Activated B cell treated with CpG ODN at 0.5 μM for 24 hours (primary cell): ENCODE measurements at regions not wholly inside any gene's neighbourhood (a gene's known extent, or its start where the extent isn't known, plus 50 kb on each side); places are given as distances from the start of the nearest gene placed in this dataset.

Source experiments
- ATAC-seq: fragments of 200-7000 bp; cut with Tn5 transposase; one replicate; pipeline ENCODE4 v1.10.0; 2021; ENCODE audit warnings: low read depth, mild to moderate bottlenecking, moderate library complexity
- CTCF ChIA-PET: fragments of 350-600 bp; sonication (Branson Sonifier 250); formaldehyde crosslinking; loops from one replicate; lab custom pipeline; 2021; ENCODE audit warnings: antibody characterized with exemption; lab: Charles Lee
- POLR2A ChIA-PET: fragments of 350-600 bp; sonication (Branson Sonifier 250); formaldehyde crosslinking; loops from one replicate; lab custom pipeline; 2021; ENCODE audit warnings: antibody characterized with exemption; lab: Charles Lee
- DNase-seq: peaks from one replicate; pipeline ENCODE4 v3.0.0; 2022
- H3K27ac Mint-ChIP-seq: one replicate; pipeline ENCODE4 v1.8.0; 2020; ENCODE audit warnings: mixed read lengths
- H3K27me3 Mint-ChIP-seq: one replicate; pipeline ENCODE4 v1.8.0; 2021; ENCODE audit warnings: mixed read lengths
- H3K36me3 Mint-ChIP-seq: one replicate; pipeline ENCODE4 v1.8.0; 2021; ENCODE audit warnings: low read depth, mixed read lengths
- H3K4me1 Mint-ChIP-seq: one replicate; pipeline ENCODE4 v1.8.0; 2021; ENCODE audit warnings: mixed read lengths
- H3K4me3 Mint-ChIP-seq: one replicate; pipeline ENCODE4 v1.8.0; 2020; ENCODE audit warnings: mild to moderate bottlenecking, mixed read lengths
- H3K9me3 Mint-ChIP-seq: one replicate; pipeline ENCODE4 v1.8.0; 2020; ENCODE audit warnings: mixed read lengths
- CTCF ChIP-seq: fragments of 200-600 bp; IDR thresholded peaks from one replicate; pipeline ENCODE4 v1.8.0; 2022; ENCODE audit warnings: antibody characterized with exemption, mild to moderate bottlenecking
- intact Hi-C: fragments of 100-400 bp; cut with micrococcal nuclease; formaldehyde crosslinking; loops from one replicate; pipeline ENCODE4 v1.15.1; 2024

- TF ChIP-seq CTCF, result no peak
- Mint-ChIP-seq H3K4me1 (peaks cover 3% of the 10 kb centered on the region), H3K27ac (no peak overlapping the region), H3K9me3 (no peaks in the 10 kb centered on the region), H3K4me3 (no peak overlapping the region), H3K36me3 (no peaks in the 10 kb centered on the region), H3K27me3 (no peaks in the 10 kb centered on the region)
- ChIA-PET CTCF (interaction anchor here (0.6 kb wide), 1 partner anchor 1219 kb away, joined by 5 read pairs; no protein-coding TSS in a partner anchor), POLR2A (no interaction called here)
- no peak for DNase-seq
- no peak for ATAC-seq
- intact Hi-C loops, result no loop called here
These were observed 460.2 kb upstream of the UBE2E3 start for GRCh38 chr2:180520206-180520605.

- ChIA-PET CTCF (interaction anchor here (0.6 kb wide), 1 partner anchor 1220 kb away, joined by 5 read pairs; no protein-coding TSS in a partner anchor), POLR2A (no interaction called here)
- TF ChIP-seq CTCF, result no peak
- no peak for ATAC-seq
- Mint-ChIP-seq H3K4me1 (peaks cover 3% of the 10 kb centered on the region), H3K27ac (no peak overlapping the region), H3K4me3 (no peak overlapping the region), H3K27me3 (no peaks in the 10 kb centered on the region), H3K9me3 (no peaks in the 10 kb centered on the region), H3K36me3 (no peaks in the 10 kb centered on the region)
- intact Hi-C loops, result no loop called here
- no peak for DNase-seq
These were observed 461.1 kb upstream of the UBE2E3 start for GRCh38 chr2:180519276-180519675.

- ChIA-PET POLR2A (no interaction called here), CTCF (no interaction called here)
- TF ChIP-seq CTCF, result no peak
- no peak for DNase-seq
- Mint-ChIP-seq H3K27me3 (no peaks in the 10 kb centered on the region), H3K4me1 (peaks cover 3% of the 10 kb centered on the region), H3K36me3 (no peaks in the 10 kb centered on the region), H3K4me3 (no peak overlapping the region), H3K27ac (no peak overlapping the region), H3K9me3 (no peaks in the 10 kb centered on the region)
- no peak for ATAC-seq
- intact Hi-C loops, result no loop called here
These were observed 464.2 kb upstream of the UBE2E3 start for GRCh38 chr2:180516232-180516631.

GRCh38 chr2:180513389-180513788 is 467.0 kb upstream of the UBE2E3 start:
- ATAC-seq (no peak), DNase-seq (no peak)
- Mint-ChIP-seq H3K4me3 (no peak overlapping the region), H3K36me3 (no peaks in the 10 kb centered on the region), H3K27ac (no peak overlapping the region), H3K27me3 (no peaks in the 10 kb centered on the region), H3K4me1 (peaks cover 3% of the 10 kb centered on the region), H3K9me3 (no peaks in the 10 kb centered on the region)
- intact Hi-C loops, result no loop called here
- no peak for TF ChIP-seq CTCF
- CTCF ChIA-PET, result no interaction called here
- POLR2A ChIA-PET, result no interaction called here

GRCh38 chr2:180508458-180508857 is 471.9 kb upstream of the UBE2E3 start:
- H3K4me3 Mint-ChIP-seq, result no peak overlapping the region
- POLR2A ChIA-PET, result no interaction called here
- CTCF ChIA-PET, result no interaction called here

More at GRCh38 chr2:180508458-180508857, 471.9 kb upstream of the UBE2E3 start:
- Mint-ChIP-seq H3K27me3 (no peaks in the 10 kb centered on the region), H3K9me3 (no peaks in the 10 kb centered on the region), H3K27ac (no peak overlapping the region), H3K4me1 (no peaks in the 10 kb centered on the region), H3K36me3 (no peaks in the 10 kb centered on the region)
- no peak for TF ChIP-seq CTCF
- ATAC-seq, result no peak
- DNase-seq, result no peak
- intact Hi-C loops, result no loop called here
